ENCODE measurements at regions not wholly inside any gene's neighbourhood (a gene's known extent, or its start where the extent isn't known, plus 50 kb on each side); places are given as distances from the start of the nearest gene placed in this dataset.
A peak's percentile ranks its signal among the peaks of the same experiment; 100 is the strongest.
"Not testable (repeated sequence)": the region's sequence is repeated elsewhere in the genome, so short reads cannot be mapped to it uniquely, and the experiment has no call there.

- H3K4me1 Mint-ChIP-seq: no peaks in the 10 kb centered on the region
- no peaks in the 10 kb centered on the region for H3K9me3 Mint-ChIP-seq
- ChIA-PET POLR2A (no interaction called here), CTCF (no interaction called here)
- no peak overlapping the region for H3K27ac Mint-ChIP-seq
- H3K36me3 Mint-ChIP-seq (ENCODE audit: low read depth): no peaks in the 10 kb centered on the region
- no peak overlapping the region for H3K4me3 Mint-ChIP-seq
- no peak for DNase-seq
- peaks cover 19% of the 10 kb centered on the region for H3K27me3 Mint-ChIP-seq
Observed at GRCh38 chr2:175304541-175304940, 123.0 kb upstream of the ATP5MC3 start.

- POLR2A ChIA-PET: no interaction called here
- H3K4me3 Mint-ChIP-seq: no peak overlapping the region
- no peaks in the 10 kb centered on the region for H3K4me1 Mint-ChIP-seq
- DNase-seq: no peak
- CTCF ChIA-PET: no interaction called here
- H3K27ac Mint-ChIP-seq: no peak overlapping the region
- H3K36me3 Mint-ChIP-seq (ENCODE audit: low read depth): no peaks in the 10 kb centered on the region
- no peaks in the 10 kb centered on the region for H3K9me3 Mint-ChIP-seq
- peaks cover 34% of the 10 kb centered on the region for H3K27me3 Mint-ChIP-seq
Observed at GRCh38 chr2:175293776-175294175, 112.3 kb upstream of the ATP5MC3 start.

GRCh38 chr2:175293195-175293594, 111.7 kb upstream of the ATP5MC3 start:
- CTCF ChIA-PET: no interaction called here
- no peaks in the 10 kb centered on the region for H3K4me1 Mint-ChIP-seq
- peaks cover 37% of the 10 kb centered on the region for H3K27me3 Mint-ChIP-seq
- no peaks in the 10 kb centered on the region for H3K9me3 Mint-ChIP-seq
- H3K36me3 Mint-ChIP-seq (ENCODE audit: low read depth): no peaks in the 10 kb centered on the region
- no peak for DNase-seq
- no peak overlapping the region for H3K4me3 Mint-ChIP-seq
- POLR2A ChIA-PET: no interaction called here
- H3K27ac Mint-ChIP-seq: no peak overlapping the region

GRCh38 chr2:175282886-175283285, 101.4 kb upstream of the ATP5MC3 start:
- Mint-ChIP-seq H3K27me3 (peaks cover 8% of the 10 kb centered on the region), H3K4me1 (no peaks in the 10 kb centered on the region), H3K27ac (no peak overlapping the region), H3K36me3 (ENCODE audit: low read depth) (no peaks in the 10 kb centered on the region), H3K9me3 (no peaks in the 10 kb centered on the region), H3K4me3 (no peak overlapping the region)
- POLR2A ChIA-PET: no interaction called here
- DNase-seq: no peak
- CTCF ChIA-PET: no interaction called here

GRCh38 chr2:175282300-175282699, 100.8 kb upstream of the ATP5MC3 start:
- POLR2A ChIA-PET: no interaction called here
- CTCF ChIA-PET: interaction anchor here (0.6 to 1.1 kb wide), 2 partner anchors 47 to 704 kb away, joined by 3 to 4 read pairs; no protein-coding TSS in a partner anchor
- no peak for DNase-seq
- Mint-ChIP-seq H3K27ac (no peak overlapping the region), H3K36me3 (ENCODE audit: low read depth) (no peaks in the 10 kb centered on the region), H3K9me3 (no peaks in the 10 kb centered on the region), H3K4me1 (no peaks in the 10 kb centered on the region), H3K4me3 (no peak overlapping the region), H3K27me3 (peaks cover 9% of the 10 kb centered on the region)

- no peaks in the 10 kb centered on the region for H3K9me3 Mint-ChIP-seq
- no peak overlapping the region for H3K27ac Mint-ChIP-seq
- H3K27me3 Mint-ChIP-seq: peaks cover 8% of the 10 kb centered on the region
- DNase-seq: no peak
- no peak overlapping the region for H3K4me3 Mint-ChIP-seq
- no peaks in the 10 kb centered on the region for H3K36me3 Mint-ChIP-seq (ENCODE audit: low read depth)
- ChIA-PET CTCF (interaction anchor here (1.4 kb wide), 1 partner anchor 16 kb away, joined by 3 read pairs; no protein-coding TSS in a partner anchor), POLR2A (no interaction called here)
- H3K4me1 Mint-ChIP-seq: no peaks in the 10 kb centered on the region
Observed at GRCh38 chr2:175277772-175278171, 96.3 kb upstream of the ATP5MC3 start.

- Mint-ChIP-seq H3K27ac (no peak overlapping the region), H3K4me3 (no peak overlapping the region), H3K4me1 (no peaks in the 10 kb centered on the region), H3K27me3 (peaks cover 12% of the 10 kb centered on the region), H3K36me3 (ENCODE audit: low read depth) (no peaks in the 10 kb centered on the region), H3K9me3 (no peaks in the 10 kb centered on the region)
- ChIA-PET POLR2A (no interaction called here), CTCF (no interaction called here)
- DNase-seq: no peak
Observed at GRCh38 chr2:175275539-175275938, 94.0 kb upstream of the ATP5MC3 start.

- Mint-ChIP-seq H3K4me3 (no peak overlapping the region), H3K9me3 (no peaks in the 10 kb centered on the region), H3K4me1 (no peaks in the 10 kb centered on the region), H3K36me3 (ENCODE audit: low read depth) (no peaks in the 10 kb centered on the region), H3K27ac (no peak overlapping the region), H3K27me3 (peaks cover 26% of the 10 kb centered on the region)
- POLR2A ChIA-PET: no interaction called here
- DNase-seq: no peak
- CTCF ChIA-PET: interaction anchor here (1.0 kb wide), 1 partner anchor 8 kb away, joined by 6 read pairs; no protein-coding TSS in a partner anchor
Observed at GRCh38 chr2:175259164-175259563, 77.7 kb upstream of the ATP5MC3 start.

- Mint-ChIP-seq H3K4me1 (no peaks in the 10 kb centered on the region), H3K36me3 (ENCODE audit: low read depth) (no peaks in the 10 kb centered on the region), H3K27me3 (peaks cover 35% of the 10 kb centered on the region), H3K4me3 (no peak overlapping the region), H3K27ac (no peak overlapping the region), H3K9me3 (no peaks in the 10 kb centered on the region)
- DNase-seq: no peak
- CTCF ChIA-PET: interaction anchor here (0.9 to 1.5 kb wide), 3 partner anchors 11 to 16 kb away, joined by 3 to 4 read pairs (median 3); no protein-coding TSS in a partner anchor
- POLR2A ChIA-PET: no interaction called here
Observed at GRCh38 chr2:175256806-175257585, 75.5 kb upstream of the ATP5MC3 start.

GRCh38 chr2:175256391-175256790, 74.9 kb upstream of the ATP5MC3 start:
- H3K4me3 Mint-ChIP-seq; H3K36me3 Mint-ChIP-seq (ENCODE audit: low read depth); H3K27ac Mint-ChIP-seq; H3K9me3 Mint-ChIP-seq; DNase-seq; POLR2A ChIA-PET; H3K4me1 Mint-ChIP-seq: not testable (repeated sequence)
- peaks cover 34% of the 10 kb centered on the region for H3K27me3 Mint-ChIP-seq
- CTCF ChIA-PET: interaction anchor here (0.9 to 1.5 kb wide), 3 partner anchors 12 to 16 kb away, joined by 3 to 4 read pairs (median 3); no protein-coding TSS in a partner anchor

- Mint-ChIP-seq H3K9me3 (no peaks in the 10 kb centered on the region), H3K36me3 (ENCODE audit: low read depth) (no peaks in the 10 kb centered on the region), H3K4me1 (no peaks in the 10 kb centered on the region), H3K27ac (no peak overlapping the region), H3K27me3 (peaks cover 31% of the 10 kb centered on the region), H3K4me3 (no peak overlapping the region)
- no peak for DNase-seq
- ChIA-PET POLR2A (interaction anchor here (0.6 kb wide), 1 partner anchor 284 kb away, joined by 3 read pairs; no protein-coding TSS in a partner anchor), CTCF (no interaction called here)
Observed at GRCh38 chr2:175253871-175254270, 72.4 kb upstream of the ATP5MC3 start.

- no peaks in the 10 kb centered on the region for H3K4me1 Mint-ChIP-seq
- no peaks in the 10 kb centered on the region for H3K36me3 Mint-ChIP-seq (ENCODE audit: low read depth)
- ChIA-PET CTCF (interaction anchor here (0.7 to 2.0 kb wide), 10 partner anchors 8 to 846 kb away, joined by 3 to 8 read pairs (median 4); no protein-coding TSS in a partner anchor), POLR2A (no interaction called here)
- peak; percentile 13 for DNase-seq
- no peaks in the 10 kb centered on the region for H3K9me3 Mint-ChIP-seq
- no peak overlapping the region for H3K4me3 Mint-ChIP-seq
- H3K27me3 Mint-ChIP-seq: peaks cover 32% of the 10 kb centered on the region
- no peak overlapping the region for H3K27ac Mint-ChIP-seq
Observed at GRCh38 chr2:175251425-175252041, 70.0 kb upstream of the ATP5MC3 start.

- CTCF ChIA-PET: no interaction called here
- Mint-ChIP-seq H3K4me3 (no peak overlapping the region), H3K36me3 (ENCODE audit: low read depth) (no peaks in the 10 kb centered on the region), H3K9me3 (no peaks in the 10 kb centered on the region), H3K4me1 (no peaks in the 10 kb centered on the region), H3K27me3 (peaks cover 24% of the 10 kb centered on the region), H3K27ac (no peak overlapping the region)
- no peak for DNase-seq
- POLR2A ChIA-PET: no interaction called here
Observed at GRCh38 chr2:175247159-175247558, 65.6 kb upstream of the ATP5MC3 start.

Measured in activated CD4-positive, alpha-beta T cell treated with anti-CD3 and anti-CD28 coated beads, Interleukin-2, amount 10 ng/mL, durations not matched to agents 7 days and 5 days (primary cell).